SK-N-SH treated with all-trans-retinoic acid at 6 μM for 48 hours (cell line): ENCODE measurements at regions not wholly inside any gene's neighbourhood (a gene's known extent, or its start where the extent isn't known, plus 50 kb on each side); places are given as distances from the start of the nearest gene placed in this dataset.

Source experiments
- ATAC-seq: fragments of 200-7000 bp; cut with Tn5 transposase; 3 replicates; pipeline ENCODE4 v1.9.1; 2020; ENCODE audit warnings: mild to moderate bottlenecking, moderate library complexity
- ARNTL ChIP-seq: fragments of 450-650 bp; formaldehyde crosslinking; IDR thresholded peaks from 2 replicates; pipeline ENCODE4 v1.5.0; 2020; ENCODE audit warnings: low read depth, mild to moderate bottlenecking, moderate library complexity, borderline replicate concordance
- BACH2 ChIP-seq: fragments of 250-450 bp; sonication (Bioruptor Pico); IDR thresholded peaks from 2 replicates; pipeline ENCODE4 v1.9.0; 2021; ENCODE audit warnings: mild to moderate bottlenecking, borderline replicate concordance
- CREB5 ChIP-seq: fragments of 250-450 bp; sonication (Bioruptor Pico); IDR thresholded peaks from 2 replicates; pipeline ENCODE4 v1.5.1; 2020; ENCODE audit warnings: low read depth, mild to moderate bottlenecking, moderate library complexity
- CSDC2 ChIP-seq: fragments of 250-450 bp; sonication (Bioruptor Pico); IDR thresholded peaks from 2 replicates; pipeline ENCODE4 v1.5.0; 2020; ENCODE audit warnings: mild to moderate bottlenecking, moderate library complexity
- CSRNP3 ChIP-seq: fragments of 250-450 bp; sonication (Bioruptor Pico); IDR thresholded peaks from 2 replicates; pipeline ENCODE4 v1.5.1; 2021; ENCODE audit warnings: mild to moderate bottlenecking, moderate library complexity
- ESRRG ChIP-seq: fragments of 250-450 bp; sonication (Bioruptor Pico); IDR thresholded peaks from 2 replicates; pipeline ENCODE4 v1.6.1; 2021; ENCODE audit warnings: mild to moderate bottlenecking
- GLIS3 ChIP-seq: fragments of 250-450 bp; sonication (Bioruptor Pico); IDR thresholded peaks from 2 replicates; pipeline ENCODE4 v1.5.0; 2020; ENCODE audit warnings: mild to moderate bottlenecking, moderate library complexity
- ISL1 ChIP-seq: fragments of 250-450 bp; sonication (Bioruptor Pico); IDR thresholded peaks from 2 replicates; pipeline ENCODE4 v2.1.2; 2022; ENCODE audit warnings: mild to moderate bottlenecking, moderate library complexity
- OSR1 ChIP-seq: fragments of 250-450 bp; sonication (Bioruptor Pico); IDR thresholded peaks from 2 replicates; pipeline ENCODE4 v1.8.0; 2022; ENCODE audit warnings: moderate library complexity, mild to moderate bottlenecking, inconsistent platforms
- PATZ1 ChIP-seq: fragments of 250-450 bp; sonication (Bioruptor Pico); IDR thresholded peaks from 2 replicates; pipeline ENCODE4 v1.8.0; 2020; ENCODE audit warnings: mild to moderate bottlenecking, moderate library complexity, borderline replicate concordance
- POU6F1 ChIP-seq: fragments of 250-450 bp; sonication (Bioruptor Pico); IDR thresholded peaks from 2 replicates; pipeline ENCODE4 v1.8.0; 2021; ENCODE audit warnings: low read depth, mild to moderate bottlenecking, moderate library complexity, borderline replicate concordance
- PPARA ChIP-seq: fragments of 250-450 bp; sonication (Bioruptor Pico); IDR thresholded peaks from 2 replicates; pipeline ENCODE4 v1.5.0; 2020; ENCODE audit warnings: mild to moderate bottlenecking, borderline replicate concordance
- SNAI2 ChIP-seq: fragments of 250-450 bp; sonication (Bioruptor Pico); IDR thresholded peaks from 2 replicates; pipeline ENCODE4 v1.5.0; 2020; ENCODE audit warnings: mild to moderate bottlenecking, moderate library complexity
- TCF4 ChIP-seq: fragments of 250-450 bp; sonication (Bioruptor Pico); IDR thresholded peaks from 2 replicates; pipeline ENCODE4 v1.8.0; 2021; ENCODE audit warnings: mild to moderate bottlenecking, moderate library complexity, borderline replicate concordance
- TOX ChIP-seq: fragments of 250-450 bp; sonication (Bioruptor Pico); IDR thresholded peaks from 2 replicates; pipeline ENCODE4 v1.8.0; 2021; ENCODE audit warnings: mild to moderate bottlenecking, moderate library complexity, borderline replicate concordance
- TSHZ2 ChIP-seq: fragments of 250-450 bp; sonication (Bioruptor Pico); IDR thresholded peaks from 2 replicates; pipeline ENCODE4 v1.5.0; 2020; ENCODE audit warnings: mild to moderate bottlenecking, moderate library complexity
- ZC3H10 ChIP-seq: fragments of 250-450 bp; sonication (Bioruptor Pico); IDR thresholded peaks from 2 replicates; pipeline ENCODE4 v1.5.1; 2021; ENCODE audit warnings: mild to moderate bottlenecking, moderate library complexity
- ZFP3 ChIP-seq: fragments of 250-450 bp; sonication (Bioruptor Pico); IDR thresholded peaks from 2 replicates; pipeline ENCODE4 v1.5.0; 2020; ENCODE audit warnings: mild to moderate bottlenecking, moderate library complexity
- ZNF565 ChIP-seq: fragments of 450-650 bp; formaldehyde crosslinking; conservative IDR thresholded peaks from 2 replicates; pipeline ENCODE4 v1.5.0; 2020; ENCODE audit warnings: low read depth, mild to moderate bottlenecking, moderate library complexity

GRCh38 chr22:33186816-33187215 is 128.6 kb upstream of the SYN3 start:
- ATAC-seq = no peak
- TF ChIP-seq PATZ1 (CRISPR knock-in tag) = no peak
- TF ChIP-seq CREB5 (CRISPR knock-in tag) = no peak
- TF ChIP-seq TSHZ2 = no peak
- TF ChIP-seq ZC3H10 (CRISPR knock-in tag) = no peak
- no peak for TF ChIP-seq ARNTL
- TF ChIP-seq TCF4 (CRISPR knock-in tag) = no peak
- TF ChIP-seq OSR1 (CRISPR knock-in tag) = no peak
- TF ChIP-seq CSRNP3 (CRISPR knock-in tag) = no peak
- TF ChIP-seq CSDC2 = no peak
- no peak for TF ChIP-seq POU6F1 (CRISPR knock-in tag)
- no peak for TF ChIP-seq ISL1 (CRISPR knock-in tag)
- no peak for TF ChIP-seq SNAI2 (CRISPR knock-in tag)

- TF ChIP-seq BACH2 (CRISPR knock-in tag) = no peak
- TF ChIP-seq ZC3H10 (CRISPR knock-in tag) = no peak
- no peak for TF ChIP-seq PPARA (CRISPR knock-in tag)
- TF ChIP-seq ESRRG = no peak
- no peak for TF ChIP-seq CSRNP3 (CRISPR knock-in tag)
- TF ChIP-seq ZNF565 = no peak
- TF ChIP-seq TOX (CRISPR knock-in tag) = no peak
- TF ChIP-seq PATZ1 (CRISPR knock-in tag) = no peak
- no peak for TF ChIP-seq TCF4 (CRISPR knock-in tag)
- no peak for TF ChIP-seq ZFP3
- TF ChIP-seq GLIS3 (CRISPR knock-in tag) = no peak
- TF ChIP-seq ARNTL = no peak
Observed at GRCh38 chr22:33180356-33180755, 122.2 kb upstream of the SYN3 start.

More at GRCh38 chr22:33180356-33180755, 122.2 kb upstream of the SYN3 start:
- no peak for ATAC-seq
